Mucosa of rectum (tissue), 2 donors: ENCODE measurements at regions not wholly inside any gene's neighbourhood (a gene's known extent, or its start where the extent isn't known, plus 50 kb on each side); places are given as distances from the start of the nearest gene placed in this dataset.

Experiments used
- H3K27ac ChIP-seq, 2 donors: one replicate each; pipeline ENCODE4 v1.7.0; 2013; ENCODE audit warnings: inconsistent platforms in 2 of 2, low read depth in 2 of 2, low read length in 2 of 2
- H3K27me3 ChIP-seq, 2 donors: one replicate each; pipeline ENCODE4 v1.7.0; 2013; ENCODE audit warnings: low read length in 2 of 2; ENCODE audit not compliant: control insufficient read depth in 2 of 2, insufficient read depth in 2 of 2
- H3K36me3 ChIP-seq, 2 donors: one replicate each; pipeline ENCODE4 v1.7.0; 2013; ENCODE audit warnings: low read length in 2 of 2; ENCODE audit not compliant: control insufficient read depth in 2 of 2, insufficient read depth in 2 of 2
- H3K4me1 ChIP-seq, 2 donors: one replicate each; pipeline ENCODE4 v1.7.0; 2013; ENCODE audit warnings: low read length in 2 of 2, mild to moderate bottlenecking in 1 of 2; ENCODE audit not compliant: control insufficient read depth in 2 of 2, insufficient read depth in 2 of 2
- H3K4me3 ChIP-seq, 2 donors: one replicate each; pipeline ENCODE4 v1.7.0; 2013; ENCODE audit warnings: low read length in 2 of 2
- H3K9ac ChIP-seq, 2 donors: one replicate each; pipeline ENCODE4 v1.7.0; 2013; ENCODE audit warnings: low read length in 2 of 2, low read depth in 1 of 2, mild to moderate bottlenecking in 1 of 2
- H3K9me3 ChIP-seq, 2 donors: one replicate each; pipeline ENCODE4 v1.7.0; 2013; ENCODE audit warnings: low read length in 2 of 2; ENCODE audit not compliant: control insufficient read depth in 2 of 2
- donor health status: healthy.
- donor health status: Normal muscosa, but diverticular disease.

DNA sequence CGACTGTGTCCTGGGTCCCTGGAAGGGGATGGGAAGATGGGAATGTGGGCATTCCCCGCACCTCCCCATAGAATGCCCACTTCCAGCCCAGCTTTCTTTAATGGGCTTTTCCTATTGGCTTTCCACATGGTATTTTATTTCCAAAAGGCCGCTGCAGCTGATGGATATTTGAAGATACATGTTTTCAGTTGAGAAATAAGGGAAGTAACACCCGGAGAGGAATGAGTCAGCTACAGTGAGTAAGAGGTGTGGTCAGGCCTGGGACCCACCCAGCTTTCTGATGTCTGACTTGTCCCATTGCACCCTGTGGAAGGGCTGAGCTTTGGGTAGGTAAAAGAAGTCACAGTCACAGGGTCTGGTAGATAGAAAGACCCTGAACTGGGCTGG is 476.9 kb downstream of the MIAT start:
- H3K4me3 ChIP-seq: no peak overlapping the region
- H3K36me3 ChIP-seq: no peaks in the 10 kb centered on the region
- no peak overlapping the region for H3K9ac ChIP-seq
- peaks cover 0 to 2% of the 10 kb centered on the region in 2 donors for H3K27me3 ChIP-seq
- peaks cover 0 to 4% of the 10 kb centered on the region in 2 donors for H3K4me1 ChIP-seq
- no peaks in the 10 kb centered on the region for H3K9me3 ChIP-seq
- H3K27ac ChIP-seq: no peak overlapping the region

DNA sequence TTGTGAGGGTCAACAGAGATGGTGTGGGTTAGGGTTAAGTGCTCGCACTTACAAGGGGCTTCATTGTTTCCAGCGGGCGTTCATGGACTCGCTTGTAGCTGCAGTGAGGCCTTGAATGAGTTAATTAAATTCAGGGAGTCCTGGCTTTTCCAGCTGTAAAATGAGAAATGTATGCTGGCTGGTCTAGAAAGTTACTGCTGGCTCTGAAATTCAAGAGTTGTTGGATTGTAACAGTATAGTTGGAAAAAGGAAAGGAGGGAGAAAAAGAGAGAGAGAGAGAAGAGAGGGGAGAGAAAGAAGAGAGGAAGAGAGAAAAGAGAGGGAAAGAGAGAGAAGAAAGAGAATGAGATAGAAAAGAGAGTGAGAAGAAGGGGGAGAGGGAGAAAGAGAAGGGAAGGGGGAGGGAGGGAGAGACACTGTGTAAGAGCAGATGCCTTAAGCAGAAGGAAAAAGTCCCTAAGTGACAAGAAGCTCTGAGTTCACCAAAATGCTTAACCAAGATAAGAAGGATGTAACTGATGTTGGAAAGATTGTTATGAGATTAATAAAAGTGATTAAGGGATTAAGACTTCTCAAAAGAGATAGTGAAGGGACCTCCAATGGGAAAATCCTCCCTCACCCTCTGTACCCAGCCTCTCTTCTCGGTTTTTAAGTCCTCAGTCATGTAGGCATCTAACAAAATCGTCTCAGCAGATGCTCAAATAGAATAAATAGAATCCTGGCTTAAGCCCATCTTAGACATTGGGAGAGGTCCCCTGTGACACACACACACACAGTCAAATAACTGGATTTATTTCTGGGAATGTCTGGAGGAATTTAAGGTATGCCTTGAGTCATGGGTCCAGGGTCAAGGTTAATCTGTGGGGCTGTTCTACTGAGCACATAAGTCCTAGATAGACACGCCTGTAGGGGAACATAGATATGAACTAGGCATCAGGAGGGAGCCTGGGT is 477.9 kb downstream of the MIAT start:
- H3K36me3 ChIP-seq: no peaks in the 10 kb centered on the region
- H3K27ac ChIP-seq: no peak overlapping the region
- H3K4me1 ChIP-seq: peaks cover 0 to 4% of the 10 kb centered on the region in 2 donors
- H3K9ac ChIP-seq: no peak overlapping the region
- H3K4me3 ChIP-seq: no peak overlapping the region
- H3K9me3 ChIP-seq: no peaks in the 10 kb centered on the region
- peaks cover 0 to 2% of the 10 kb centered on the region in 2 donors for H3K27me3 ChIP-seq

DNA sequence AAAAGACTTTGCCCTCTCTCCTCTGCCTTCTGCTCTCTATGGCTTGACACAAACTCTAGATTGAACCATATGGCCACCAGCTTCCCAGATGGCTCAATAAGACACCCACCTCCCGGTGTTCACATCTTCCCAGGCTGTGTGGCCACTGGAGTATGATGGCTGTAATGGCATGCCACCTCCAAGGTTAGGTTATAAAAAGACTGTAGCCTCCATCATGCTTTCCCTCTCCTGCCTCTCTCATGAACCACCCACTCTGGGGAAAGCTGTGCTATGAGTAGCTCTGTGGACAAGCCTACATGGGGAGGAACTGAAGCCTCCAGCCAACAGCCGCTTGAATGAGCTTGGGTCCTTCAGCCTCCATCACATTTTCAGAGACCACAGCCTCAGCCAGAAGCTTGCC is 479.2 kb downstream of the MIAT start:
- no peaks in the 10 kb centered on the region for H3K36me3 ChIP-seq
- no peak overlapping the region for H3K4me3 ChIP-seq
- peaks cover 0 to 2% of the 10 kb centered on the region in 2 donors for H3K27me3 ChIP-seq
- peaks cover 0 to 4% of the 10 kb centered on the region in 2 donors for H3K4me1 ChIP-seq
- no peak overlapping the region for H3K27ac ChIP-seq
- no peaks in the 10 kb centered on the region for H3K9me3 ChIP-seq
- H3K9ac ChIP-seq: no peak overlapping the region

DNA sequence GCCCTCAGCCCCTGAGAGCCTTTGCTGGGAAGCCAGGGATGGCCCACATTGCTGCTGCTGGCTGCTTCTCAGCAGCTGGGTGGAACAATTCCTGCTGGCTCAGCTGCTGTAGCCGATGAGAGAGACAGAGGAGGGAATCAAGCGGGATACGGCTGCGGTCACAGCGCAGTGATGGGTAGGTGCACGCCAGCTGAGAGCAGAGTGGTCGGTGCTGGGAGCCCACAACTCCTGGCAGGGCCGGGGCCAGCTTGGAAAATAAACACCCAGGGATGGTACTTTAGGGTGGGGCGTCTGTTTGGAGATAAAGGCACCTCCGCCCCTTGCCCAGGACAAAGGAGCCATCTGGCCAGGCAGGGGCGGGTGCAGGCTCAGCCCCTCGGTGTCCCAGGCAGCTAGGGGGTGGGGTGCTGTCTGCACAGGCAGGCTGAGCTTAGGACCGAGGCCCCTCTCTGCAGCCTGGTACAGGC is 480.5 kb downstream of the MIAT start:
- H3K9me3 ChIP-seq: no peaks in the 10 kb centered on the region
- no peak overlapping the region for H3K9ac ChIP-seq
- peaks cover 0 to 4% of the 10 kb centered on the region in 2 donors for H3K4me1 ChIP-seq
- H3K27me3 ChIP-seq: peaks cover 0 to 2% of the 10 kb centered on the region in 2 donors
- no peak overlapping the region for H3K27ac ChIP-seq
- no peaks in the 10 kb centered on the region for H3K36me3 ChIP-seq
- H3K4me3 ChIP-seq: no peak overlapping the region

DNA sequence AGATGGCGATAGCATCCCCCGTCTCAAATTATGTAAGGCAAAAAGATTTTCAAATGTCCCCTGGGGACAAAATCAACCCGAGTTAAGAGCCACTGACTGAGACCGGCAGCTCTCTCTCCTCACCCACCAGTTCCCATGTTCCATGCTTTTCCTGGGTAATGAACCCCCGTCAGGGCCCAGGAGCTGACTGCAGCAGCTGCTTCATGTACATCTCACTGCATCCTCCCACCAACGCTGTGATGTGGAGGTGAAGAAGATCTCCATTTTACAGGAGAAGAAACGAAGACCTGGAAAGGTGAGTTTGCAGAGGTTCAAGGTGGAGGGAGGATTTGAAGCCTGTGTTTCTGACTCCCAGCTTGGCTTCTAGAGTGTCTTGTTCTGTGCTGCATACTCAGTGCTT is 481.1 kb downstream of the MIAT start:
- Histone ChIP-seq H3K9ac (no peak overlapping the region), H3K27ac (no peak overlapping the region), H3K4me1 (peaks cover 0 to 4% of the 10 kb centered on the region in 2 donors), H3K36me3 (no peaks in the 10 kb centered on the region), H3K27me3 (peaks cover 0 to 2% of the 10 kb centered on the region in 2 donors), H3K9me3 (no peaks in the 10 kb centered on the region), H3K4me3 (no peak overlapping the region)

DNA sequence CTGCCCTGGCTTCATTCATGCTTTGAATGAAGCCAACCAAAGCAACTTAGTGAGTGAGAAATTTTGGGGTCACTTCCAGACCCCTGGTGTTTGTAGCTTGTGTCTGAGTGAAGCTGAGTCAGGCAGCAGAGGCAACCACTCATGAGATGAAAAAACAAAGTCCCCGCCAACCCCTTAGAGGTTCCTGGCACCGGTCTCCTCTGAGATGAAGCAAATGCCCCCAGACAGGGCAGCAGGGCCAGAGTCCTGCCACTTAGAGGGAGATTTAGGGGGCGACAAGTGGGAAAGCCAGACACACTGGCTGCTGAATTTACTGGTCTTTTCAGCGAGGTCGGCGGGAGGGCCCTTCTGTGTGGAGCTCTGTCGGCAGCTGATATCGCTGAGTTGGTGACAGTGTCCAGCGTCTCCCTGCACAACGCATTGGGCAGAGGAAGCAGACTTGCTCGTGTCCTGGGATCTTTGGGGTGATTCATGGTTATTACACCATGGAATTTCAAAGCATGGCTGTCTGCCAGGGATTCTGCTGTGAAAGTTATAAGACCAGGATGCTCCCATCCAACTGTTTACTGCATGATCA is 482.6 kb downstream of the MIAT start:
- H3K27ac ChIP-seq: no peak overlapping the region
- H3K9me3 ChIP-seq: no peaks in the 10 kb centered on the region
- no peaks in the 10 kb centered on the region for H3K4me1 ChIP-seq
- H3K36me3 ChIP-seq: no peaks in the 10 kb centered on the region
- peaks cover 0 to 2% of the 10 kb centered on the region in 2 donors for H3K27me3 ChIP-seq
- no peak overlapping the region for H3K4me3 ChIP-seq
- H3K9ac ChIP-seq: no peak overlapping the region

DNA sequence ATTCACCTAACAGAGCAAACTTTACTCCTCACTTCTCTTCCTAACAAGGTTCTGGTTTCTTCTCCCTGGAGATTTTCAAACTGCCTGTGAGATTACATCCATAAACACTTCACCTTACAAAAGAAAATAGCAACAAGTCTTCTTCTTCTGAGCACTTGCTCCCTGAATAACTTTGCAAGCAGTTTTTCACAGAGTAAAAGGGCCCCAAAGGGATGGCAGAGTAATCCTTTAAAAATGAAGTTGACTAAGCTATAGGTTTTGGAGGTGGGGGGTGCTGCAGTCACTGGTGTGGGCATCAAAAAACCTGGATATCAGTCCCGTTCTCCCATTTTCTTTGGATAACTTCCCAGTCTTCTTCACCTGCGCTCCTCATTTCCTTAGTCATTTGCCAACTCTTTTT is 484.9 kb downstream of the MIAT start:
- Histone ChIP-seq H3K9me3 (no peaks in the 10 kb centered on the region), H3K27me3 (no peaks in the 10 kb centered on the region), H3K4me1 (no peaks in the 10 kb centered on the region), H3K27ac (no peak overlapping the region), H3K9ac (no peak overlapping the region), H3K36me3 (no peaks in the 10 kb centered on the region), H3K4me3 (no peak overlapping the region)

DNA sequence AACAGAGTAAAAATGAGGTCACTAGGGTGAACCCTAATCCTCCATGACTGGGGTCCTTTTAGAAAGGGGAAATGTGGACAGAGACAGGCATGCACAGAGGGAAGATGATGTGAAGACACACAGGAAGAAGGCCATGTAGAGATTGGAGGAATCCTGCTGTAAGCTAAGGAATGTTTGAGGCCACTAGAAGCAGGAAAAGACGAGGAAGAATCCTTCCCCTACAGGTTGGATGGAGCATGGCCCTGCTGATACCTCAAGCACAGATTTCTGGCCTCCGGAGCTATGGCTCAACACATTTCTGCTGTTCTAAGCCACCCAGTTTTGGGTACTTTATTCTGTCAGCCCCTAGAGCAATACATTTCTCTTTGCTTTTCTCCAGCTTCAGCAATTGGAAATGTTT is 486.9 kb downstream of the MIAT start:
- H3K9ac ChIP-seq: no peak overlapping the region
- no peaks in the 10 kb centered on the region for H3K36me3 ChIP-seq
- H3K27me3 ChIP-seq: no peaks in the 10 kb centered on the region
- no peaks in the 10 kb centered on the region for H3K9me3 ChIP-seq
- no peaks in the 10 kb centered on the region for H3K4me1 ChIP-seq
- no peak overlapping the region for H3K4me3 ChIP-seq
- H3K27ac ChIP-seq: no peak overlapping the region

DNA sequence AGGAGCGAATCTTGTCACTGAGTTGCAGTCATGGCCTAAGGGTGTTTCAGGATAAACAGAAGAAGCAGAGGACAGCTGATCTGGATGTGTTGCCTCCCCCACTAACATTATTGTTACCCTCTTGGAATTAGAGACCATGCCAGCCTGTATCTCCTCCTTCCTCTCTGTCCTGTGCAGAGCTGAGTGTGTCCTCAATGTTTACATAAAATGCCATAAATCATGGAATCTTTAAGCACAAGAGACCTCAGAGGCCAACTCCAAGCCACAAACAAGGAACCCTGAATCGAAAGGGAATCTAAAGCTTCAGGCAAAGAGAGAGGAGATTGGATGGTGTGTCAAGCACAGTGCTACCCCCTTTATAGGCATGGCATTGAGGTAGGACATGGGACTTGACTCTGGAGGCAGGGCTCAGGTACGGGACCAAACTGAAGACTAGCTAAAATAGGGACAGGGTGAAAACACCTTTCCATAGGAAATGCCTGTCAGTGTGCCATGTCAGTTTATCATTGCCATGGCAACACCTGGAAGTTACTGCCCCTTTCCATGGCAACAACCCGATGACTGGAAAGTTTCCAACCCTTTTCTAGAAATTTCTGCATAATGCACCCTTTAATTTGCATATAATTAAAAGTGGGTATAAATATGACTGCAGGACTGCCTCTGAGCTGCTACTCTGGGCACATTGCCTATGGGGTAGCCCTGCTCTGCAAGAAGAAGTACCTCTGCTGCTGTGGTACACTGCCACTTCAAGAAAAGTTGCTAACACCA is 489.7 kb downstream of the MIAT start:
- Histone ChIP-seq H3K27me3 (peaks cover 0 to 3% of the 10 kb centered on the region in 2 donors), H3K9me3 (no peaks in the 10 kb centered on the region), H3K4me3 (no peak overlapping the region), H3K9ac (no peak overlapping the region), H3K4me1 (no peaks in the 10 kb centered on the region), H3K36me3 (no peaks in the 10 kb centered on the region), H3K27ac (no peak overlapping the region)

DNA sequence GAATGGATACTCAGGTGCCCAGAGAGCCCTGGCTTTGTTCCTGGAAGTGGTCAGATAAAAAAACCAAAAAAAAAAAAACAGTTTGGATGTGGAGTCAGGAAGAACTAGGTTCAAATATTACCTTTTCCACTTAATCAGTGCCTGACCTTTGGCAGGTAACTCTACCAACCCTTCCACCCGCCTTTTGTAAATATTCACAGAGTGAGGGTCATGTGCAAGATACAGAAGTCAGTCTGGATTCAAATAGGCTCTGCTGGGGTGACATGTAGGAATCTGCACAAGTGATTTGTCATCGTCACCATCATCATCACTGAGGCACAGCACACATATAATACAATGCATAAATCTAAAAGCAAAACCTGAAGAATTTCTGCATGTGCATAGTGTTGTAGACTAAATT is 490.7 kb downstream of the MIAT start:
- H3K27ac ChIP-seq: no peak overlapping the region
- no peaks in the 10 kb centered on the region for H3K4me1 ChIP-seq
- H3K36me3 ChIP-seq: no peaks in the 10 kb centered on the region
- H3K27me3 ChIP-seq: peaks cover 0 to 3% of the 10 kb centered on the region in 2 donors
- H3K4me3 ChIP-seq: no peak overlapping the region
- no peaks in the 10 kb centered on the region for H3K9me3 ChIP-seq
- H3K9ac ChIP-seq: no peak overlapping the region
